Liver (tissue), 8 donors: ENCODE measurements at regions not wholly inside any gene's neighbourhood (a gene's known extent, or its start where the extent isn't known, plus 50 kb on each side); places are given as distances from the start of the nearest gene placed in this dataset.

Source experiments
- DNase-seq: peaks from one replicate; pipeline ENCODE4 v3.0.0-alpha.2; 2017; ENCODE audit warnings: low spot score
- H3K27ac ChIP-seq, 2 donors: one replicate each; pipeline ENCODE4 v1.7.0; 2013; ENCODE audit warnings: inconsistent platforms in 2 of 2, low read length in 2 of 2, control low read depth in 1 of 2, low read depth in 1 of 2, mild to moderate bottlenecking in 1 of 2
- H3K27me3 ChIP-seq, 4 donors: one replicate each; pipeline versions ENCODE4 v1.6.1 to v1.7.0; 2013; ENCODE audit warnings: low read length in 3 of 4, inconsistent platforms in 1 of 4, mild to moderate bottlenecking in 1 of 4, moderate library complexity in 1 of 4; ENCODE audit not compliant: control insufficient read depth in 4 of 4, insufficient read depth in 4 of 4
- H3K36me3 ChIP-seq, 4 donors: one replicate each; pipeline versions ENCODE4 v1.6.1 to v1.7.0; 2013; ENCODE audit warnings: low read length in 3 of 4, mild to moderate bottlenecking in 3 of 4, low read depth in 1 of 4, moderate library complexity in 1 of 4; ENCODE audit not compliant: control insufficient read depth in 4 of 4, insufficient read depth in 3 of 4
- H3K4me1 ChIP-seq, 4 donors: one replicate each; pipeline versions ENCODE4 v1.6.1 to v1.7.0; 2013; ENCODE audit warnings: low read length in 3 of 4, mild to moderate bottlenecking in 3 of 4, moderate library complexity in 1 of 4; ENCODE audit not compliant: control insufficient read depth in 4 of 4, insufficient read depth in 4 of 4
- H3K4me3 ChIP-seq, 3 donors: one replicate each; pipeline versions ENCODE4 v1.6.1 to v1.7.0; 2013; ENCODE audit warnings: low read length in 3 of 3, control low read depth in 1 of 3, low read depth in 1 of 3, mild to moderate bottlenecking in 1 of 3
- H3K9ac ChIP-seq, 2 donors: one replicate each; pipeline ENCODE4 v1.7.0; 2013; ENCODE audit warnings: low read length in 2 of 2, mild to moderate bottlenecking in 2 of 2, moderate library complexity in 2 of 2, control low read depth in 1 of 2, low read depth in 1 of 2
- H3K9me3 ChIP-seq, 4 donors: one replicate each; pipeline versions ENCODE4 v1.6.1 to v1.7.0; 2013; ENCODE audit warnings: low read length in 3 of 4; ENCODE audit not compliant: control insufficient read depth in 4 of 4
- ATF3 ChIP-seq: IDR thresholded peaks from 2 replicates; pipeline ENCODE4 v1.6.1; 2016; ENCODE audit warnings: antibody characterized with exemption
- CTCF ChIP-seq: fragments of 150-350 bp; IDR thresholded peaks from 2 replicates; pipeline ENCODE4 v1.5.1; 2017; ENCODE audit warnings: improper control_type of control experiment, low read depth, low read length; ENCODE audit not compliant: missing input control
- EGR1 ChIP-seq, 2 donors: IDR thresholded peaks; 2 replicates each; pipeline ENCODE4 v1.6.1; 2016 to 2018; ENCODE audit warnings: antibody characterized with exemption in 2 of 2, low read depth in 2 of 2
- FOXA1 ChIP-seq: IDR thresholded peaks from 2 replicates; pipeline ENCODE4 v1.6.1; 2016; ENCODE audit warnings: antibody characterized with exemption
- FOXA2 ChIP-seq: IDR thresholded peaks from 2 replicates; pipeline ENCODE4 v1.6.1; 2016; ENCODE audit warnings: antibody characterized with exemption
- GABPA ChIP-seq, 2 donors: IDR thresholded peaks in 1 of 2; conservative IDR thresholded peaks in 1 of 2; 2 replicates each; pipeline ENCODE4 v1.6.1; 2016; ENCODE audit warnings: antibody characterized with exemption in 2 of 2, mild to moderate bottlenecking in 1 of 2, moderate library complexity in 1 of 2
- HNF4A ChIP-seq, 2 donors: conservative IDR thresholded peaks; 2 replicates each; pipeline ENCODE4 v1.6.1; 2016; ENCODE audit warnings: antibody characterized with exemption in 2 of 2, mild to moderate bottlenecking in 2 of 2
- HNF4G ChIP-seq: IDR thresholded peaks from 2 replicates; pipeline ENCODE4 v1.6.1; 2016; ENCODE audit warnings: antibody characterized with exemption
- JUND ChIP-seq, 2 donors: IDR thresholded peaks; 2 replicates each; pipeline ENCODE4 v1.6.1; 2016; ENCODE audit warnings: antibody characterized with exemption in 2 of 2
- MAX ChIP-seq: IDR thresholded peaks from 2 replicates; pipeline ENCODE4 v1.6.1; 2016; ENCODE audit warnings: antibody characterized with exemption
- NR2F2 ChIP-seq: IDR thresholded peaks from 2 replicates; pipeline ENCODE4 v1.6.1; 2016; ENCODE audit warnings: antibody characterized with exemption
- RAD21 ChIP-seq, 2 donors: IDR thresholded peaks; 2 replicates each; pipeline ENCODE4 v1.6.1; 2016; ENCODE audit warnings: antibody characterized with exemption in 2 of 2, mild to moderate bottlenecking in 2 of 2
- REST ChIP-seq: IDR thresholded peaks from 2 replicates; pipeline ENCODE4 v1.6.1; 2016; ENCODE audit warnings: antibody characterized with exemption, mild to moderate bottlenecking
- RXRA ChIP-seq, 2 donors: IDR thresholded peaks; 2 replicates each; pipeline ENCODE4 v1.6.1; 2017 to 2018; ENCODE audit warnings: antibody characterized with exemption in 2 of 2, mild to moderate bottlenecking in 1 of 2
- SP1 ChIP-seq: IDR thresholded peaks from 2 replicates; pipeline ENCODE4 v1.6.1; 2018; ENCODE audit warnings: antibody characterized with exemption, mild to moderate bottlenecking
- TAF1 ChIP-seq: conservative IDR thresholded peaks from 2 replicates; pipeline ENCODE4 v1.6.1; 2016; ENCODE audit warnings: antibody characterized with exemption, mild to moderate bottlenecking
- YY1 ChIP-seq: IDR thresholded peaks from 2 replicates; pipeline ENCODE4 v1.6.1; 2016; ENCODE audit warnings: antibody characterized with exemption, mild to moderate bottlenecking
- ZBTB33 ChIP-seq: IDR thresholded peaks from 2 replicates; pipeline ENCODE4 v1.6.1; 2016; ENCODE audit warnings: antibody characterized with exemption
- WGBS: extraction: QIAGEN DNeasy Blood & Tissue Kit; methylation state at CpG from one replicate; pipeline ENCODE4 v1.1.7; 2013; 5-methylcytosine and 5-hydroxymethylcytosine counted together
- donor health status: healthy.
- donor health status: healthy.
- donor health status: healthy.
- donor health status: healthy.
- donor health status: healthy.

GRCh38 chr11:131138731-131139130 is 222.5 kb upstream of the SNX19 start (continued):
- TF ChIP-seq REST = no peak

- Histone ChIP-seq H3K9me3 (no peaks in the 10 kb centered on the region), H3K4me1 (no peaks in the 10 kb centered on the region), H3K27me3 (no peaks in the 10 kb centered on the region), H3K4me3 (no peak overlapping the region), H3K36me3 (no peaks in the 10 kb centered on the region), H3K27ac (no peak overlapping the region), H3K9ac (no peak overlapping the region)
- no peak for DNase-seq
- 78% methylated on average over 5 of the region's 5 CpGs for WGBS
- no peak for TF ChIP-seq FOXA2
- TF ChIP-seq YY1 = no peak
- TF ChIP-seq HNF4G = no peak
- TF ChIP-seq JUND (IDR thresholded peaks at IDR 0.05) = no peak
- no peak for TF ChIP-seq TAF1
- TF ChIP-seq EGR1 (IDR thresholded peaks at IDR 0.05; ENCODE audit: low read depth in 2 of 2) = no peak
- no peak for TF ChIP-seq REST
- TF ChIP-seq SP1 = no peak
- no peak for TF ChIP-seq CTCF
- no peak for TF ChIP-seq NR2F2
- no peak for TF ChIP-seq ZBTB33
- TF ChIP-seq GABPA (IDR thresholded peaks at IDR 0.05 in 1 of 2, conservative IDR thresholded peaks at IDR 0.05 in 1 of 2) = no peak
- no peak for TF ChIP-seq ATF3
- TF ChIP-seq MAX = no peak
- no peak for TF ChIP-seq FOXA1
- no peak for TF ChIP-seq RXRA (IDR thresholded peaks at IDR 0.05)
- no peak for TF ChIP-seq RAD21 (IDR thresholded peaks at IDR 0.05)
- TF ChIP-seq HNF4A (conservative IDR thresholded peaks at IDR 0.05) = no peak
Measured at GRCh38 chr11:131145791-131146190, 224.6 kb upstream of the NTM start.
